GM18861 (cell line): ENCODE measurements at regions not wholly inside any gene's neighbourhood (a gene's known extent, or its start where the extent isn't known, plus 50 kb on each side); places are given as distances from the start of the nearest gene placed in this dataset.

ENCODE experiments used
- ATAC-seq: cut with Tn5 transposase; IDR thresholded peaks from one replicate; pipeline ENCODE4 v1.9.1; 2021; ENCODE audit not compliant: unreplicated experiment

DNA sequence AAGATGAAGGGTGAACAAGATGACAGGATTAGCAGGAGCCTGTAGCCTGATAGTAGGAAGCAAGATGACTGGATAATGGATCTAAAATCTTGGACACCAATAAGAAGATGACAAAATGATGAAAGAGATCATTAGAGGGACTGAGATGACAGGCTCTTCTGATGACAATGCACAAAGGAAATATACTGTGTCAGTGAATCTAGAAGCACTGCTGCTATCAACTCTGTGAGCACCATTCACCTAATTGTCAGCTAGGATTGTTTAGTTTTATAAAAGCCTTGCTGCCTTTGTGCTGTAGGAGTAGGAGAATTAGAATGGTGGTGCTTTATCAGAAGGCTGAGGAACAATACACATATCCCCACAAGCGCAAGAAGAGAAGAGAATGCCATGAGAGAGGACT is 1127.8 kb downstream of the DTWD2 start:
- ATAC-seq: no peak

DNA sequence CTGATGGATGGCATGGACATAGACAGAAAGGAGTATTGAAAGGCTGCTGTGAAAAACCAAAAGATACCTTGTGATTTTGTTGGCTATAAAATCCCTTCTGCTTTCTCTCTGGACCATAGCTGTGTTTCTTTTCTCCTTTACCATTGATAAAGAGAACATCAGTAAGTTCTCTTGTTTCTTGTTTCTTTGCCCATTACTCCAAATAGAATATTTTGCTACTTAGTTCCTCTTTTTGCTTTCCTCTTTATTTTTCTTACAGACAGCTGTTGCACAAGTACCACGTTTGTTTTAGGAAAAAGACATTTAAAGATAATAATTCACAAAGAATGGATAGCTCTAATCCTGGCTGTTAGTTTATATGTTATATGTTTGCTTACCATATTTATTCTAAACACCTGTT is 1129.2 kb downstream of the DTWD2 start:
- no peak for ATAC-seq

DNA sequence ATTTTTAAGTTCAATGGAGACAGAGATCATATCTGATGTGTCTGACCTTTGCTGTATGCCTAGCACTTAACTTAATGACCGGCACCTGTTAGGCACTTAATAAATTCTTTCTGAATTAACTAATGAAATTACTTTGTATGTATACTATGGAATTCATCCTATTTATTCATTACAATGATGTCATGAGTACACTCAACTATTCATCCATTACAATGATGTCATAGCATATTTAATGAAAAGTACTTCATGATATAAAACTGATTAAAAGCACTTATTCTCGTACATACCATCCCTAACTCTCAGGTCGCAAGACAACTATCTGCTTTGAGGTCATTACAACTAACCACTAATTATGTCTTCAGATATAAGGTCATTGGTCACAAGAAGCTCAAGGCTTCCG is 1131.6 kb downstream of the DTWD2 start:
- ATAC-seq: no peak

DNA sequence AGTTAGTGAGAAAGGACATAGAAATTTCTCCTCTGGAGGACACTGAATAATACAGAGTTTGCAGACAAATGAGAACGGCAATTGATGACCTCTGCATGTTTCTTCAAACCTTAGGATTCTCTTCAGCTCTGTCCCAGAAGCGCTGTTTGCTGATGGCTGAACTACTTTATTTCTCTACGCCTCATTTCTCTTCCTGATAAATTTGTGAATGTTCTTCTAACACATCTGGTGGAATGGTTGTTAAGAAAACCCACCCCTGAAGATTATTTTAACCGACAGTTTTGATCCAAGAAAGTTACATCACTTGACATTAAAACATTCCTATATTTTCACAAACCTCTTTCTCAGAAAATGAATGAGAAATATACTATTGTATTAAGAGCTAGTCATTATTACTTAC is 1150.6 kb downstream of the DTWD2 start:
- ATAC-seq: no peak

- ATAC-seq: no peak
Measured at GRCh38 chr5:117833691-117834090, 1154.7 kb downstream of the DTWD2 start.

- no peak for ATAC-seq
Measured at GRCh38 chr5:117829646-117830045, 1158.7 kb downstream of the DTWD2 start.

GRCh38 chr5:117813850-117814249 is 1174.5 kb downstream of the DTWD2 start:
- no peak for ATAC-seq

- no peak for ATAC-seq
Measured at GRCh38 chr5:117812861-117813260, 1175.5 kb downstream of the DTWD2 start.

DNA sequence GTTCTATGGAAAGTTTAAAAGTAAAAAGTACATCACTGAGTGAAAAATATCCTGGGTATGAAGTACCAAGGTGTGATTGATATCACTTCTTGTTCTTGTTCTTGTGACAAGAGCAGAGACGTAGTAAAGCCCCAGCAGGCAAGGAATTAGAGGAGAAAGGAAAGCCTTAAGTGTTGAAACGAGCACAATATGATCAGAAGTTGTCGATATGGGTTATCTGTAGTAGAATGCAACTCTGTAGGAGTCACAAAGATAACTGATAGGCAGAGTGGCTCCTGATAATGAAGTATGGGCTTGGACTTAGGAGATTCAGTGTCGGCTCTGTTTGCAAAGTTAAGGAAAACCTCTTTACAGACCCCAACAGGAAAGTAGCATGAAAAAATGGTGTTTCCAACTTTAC is 1179.1 kb downstream of the DTWD2 start:
- no peak for ATAC-seq

- no peak for ATAC-seq
Measured at GRCh38 chr5:117805058-117805457, 1183.3 kb downstream of the DTWD2 start.

DNA sequence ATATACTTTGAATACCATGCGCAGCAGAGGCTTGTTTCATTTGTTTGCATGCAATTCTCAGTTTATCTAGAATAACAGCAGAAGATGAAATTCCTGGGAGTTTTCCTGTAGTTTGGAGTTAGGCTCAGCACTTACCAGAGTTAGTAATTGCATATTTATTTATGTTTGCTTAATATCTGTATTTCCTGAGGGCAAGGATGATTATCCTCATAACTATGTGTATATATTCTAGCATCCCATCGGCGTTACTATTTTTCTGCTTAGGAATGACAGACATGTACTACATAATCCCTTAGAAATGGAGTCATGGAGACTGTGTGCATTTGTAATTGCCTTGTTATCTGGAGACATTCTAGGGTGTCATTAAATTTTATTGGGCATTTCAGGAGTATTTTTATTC is 1184.8 kb downstream of the DTWD2 start:
- no peak for ATAC-seq

DNA sequence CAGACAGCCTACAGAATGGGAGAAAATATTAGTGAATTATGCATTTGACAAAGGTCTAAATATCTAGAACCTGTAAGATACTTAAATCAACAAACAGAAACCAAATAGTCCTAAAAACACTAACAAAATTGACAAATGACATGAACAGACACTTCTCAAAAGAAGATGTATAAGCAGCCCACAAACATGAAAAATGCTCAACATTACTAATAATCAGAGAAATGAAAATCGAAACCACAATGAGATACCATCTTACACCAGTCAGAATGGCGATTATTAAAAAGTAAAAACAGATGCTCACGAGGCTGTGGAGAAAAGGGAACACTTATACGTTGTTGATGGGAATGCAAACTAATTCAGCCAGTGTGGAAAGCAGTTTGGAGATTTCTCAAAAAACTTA is 1186.8 kb downstream of the DTWD2 start:
- ATAC-seq: no peak

- no peak for ATAC-seq
Measured at GRCh38 chr5:117800261-117800660, 1188.1 kb downstream of the DTWD2 start.

DNA sequence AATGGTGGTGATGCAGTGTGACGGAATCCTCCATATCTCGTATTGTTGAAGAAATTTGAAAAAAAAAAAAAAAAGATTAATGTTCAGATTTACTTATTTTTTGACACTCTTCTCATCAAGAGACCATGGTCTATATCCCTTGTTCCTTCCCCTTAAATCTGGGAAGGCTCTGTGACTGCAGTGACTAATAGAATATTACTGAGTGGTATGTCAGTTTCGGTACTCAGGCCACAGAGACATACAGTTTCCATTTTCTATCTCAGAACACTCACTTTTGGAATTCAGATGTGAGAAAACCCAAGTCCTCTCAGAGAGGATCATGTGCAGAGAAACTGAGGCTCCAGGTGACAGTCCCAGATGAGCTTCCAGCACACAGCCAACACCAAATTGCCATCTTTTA is 1193.5 kb downstream of the DTWD2 start:
- ATAC-seq: no peak

GRCh38 chr5:117793963-117794362 is 1194.4 kb downstream of the DTWD2 start:
- no peak for ATAC-seq

DNA sequence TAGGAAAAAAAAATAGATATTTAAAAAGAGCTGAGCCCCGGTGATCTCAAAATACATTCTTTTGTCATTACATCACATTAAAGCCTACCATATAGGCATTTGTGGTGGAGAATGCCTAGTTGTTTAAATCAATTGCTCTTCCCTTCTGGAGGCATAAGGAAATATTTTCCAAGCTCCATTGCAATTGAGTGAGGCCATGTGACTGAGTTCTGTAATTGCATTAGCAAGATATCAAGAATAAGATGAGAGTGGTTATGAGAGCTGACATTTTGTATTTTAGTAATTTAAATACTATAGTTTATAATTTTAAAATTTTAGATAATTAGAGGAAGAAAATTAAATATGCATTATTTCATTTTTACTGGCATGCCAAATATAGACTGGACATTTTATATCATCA is 1195.9 kb downstream of the DTWD2 start:
- ATAC-seq: no peak

DNA sequence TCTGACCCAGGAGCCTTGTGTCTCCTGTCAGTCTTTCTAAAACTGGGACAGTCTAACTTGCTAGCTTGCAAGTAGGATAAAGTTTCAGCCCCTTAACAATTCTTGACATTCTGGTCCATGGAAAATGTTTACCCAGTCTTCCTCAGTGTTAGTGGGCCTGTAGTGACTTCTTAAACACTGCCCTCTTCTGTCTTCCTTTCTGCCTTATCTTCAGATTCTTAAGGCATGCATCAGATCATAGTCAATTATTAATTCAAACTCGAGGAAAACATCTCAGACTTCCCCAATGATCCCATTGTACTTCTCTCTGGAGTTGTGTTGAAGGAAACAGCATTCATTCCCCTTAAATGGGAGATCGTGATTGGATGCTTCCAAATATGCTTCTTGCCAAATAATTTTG is 1199.8 kb downstream of the DTWD2 start:
- ATAC-seq: no peak

GRCh38 chr5:117779171-117779570 is 1204.5 kb upstream of the SEMA6A start:
- ATAC-seq: no peak

DNA sequence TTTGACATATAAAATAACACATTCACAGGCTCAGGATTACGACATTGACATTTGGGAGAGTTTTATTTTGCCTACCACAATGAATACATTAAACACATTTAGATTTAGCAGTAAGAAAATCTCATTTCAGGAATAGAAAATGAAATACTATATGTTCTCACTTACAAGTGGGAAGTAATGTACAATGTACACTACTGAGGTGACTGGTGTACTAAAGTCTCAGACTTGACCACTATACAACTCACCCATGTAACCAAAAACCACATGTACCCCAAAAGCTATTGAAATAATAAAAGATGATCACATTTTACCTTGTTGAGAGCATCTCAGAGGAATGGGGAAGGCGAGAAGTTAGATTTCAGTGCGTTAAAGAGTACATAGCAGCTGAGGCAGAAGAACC is 1202.4 kb upstream of the SEMA6A start:
- no peak for ATAC-seq

DNA sequence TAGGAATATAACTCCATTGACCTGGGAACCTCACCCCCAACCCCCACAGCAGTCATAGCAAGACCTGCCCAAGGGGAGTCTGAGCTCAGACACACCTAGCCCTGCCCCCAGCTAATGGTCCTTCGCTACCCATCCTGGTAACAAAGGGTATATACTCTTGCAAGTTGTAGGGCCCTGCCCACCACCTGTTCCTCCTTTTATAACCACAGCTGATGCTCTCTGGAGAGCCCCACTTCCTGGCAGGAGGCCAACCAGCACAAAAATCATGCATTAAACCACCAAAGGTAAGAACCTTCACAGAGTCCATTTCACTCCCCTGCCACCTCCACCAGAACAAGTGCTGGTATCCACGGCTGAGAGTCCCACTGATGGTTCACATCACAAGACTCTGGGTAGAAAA is 1195.3 kb upstream of the SEMA6A start:
- no peak for ATAC-seq

DNA sequence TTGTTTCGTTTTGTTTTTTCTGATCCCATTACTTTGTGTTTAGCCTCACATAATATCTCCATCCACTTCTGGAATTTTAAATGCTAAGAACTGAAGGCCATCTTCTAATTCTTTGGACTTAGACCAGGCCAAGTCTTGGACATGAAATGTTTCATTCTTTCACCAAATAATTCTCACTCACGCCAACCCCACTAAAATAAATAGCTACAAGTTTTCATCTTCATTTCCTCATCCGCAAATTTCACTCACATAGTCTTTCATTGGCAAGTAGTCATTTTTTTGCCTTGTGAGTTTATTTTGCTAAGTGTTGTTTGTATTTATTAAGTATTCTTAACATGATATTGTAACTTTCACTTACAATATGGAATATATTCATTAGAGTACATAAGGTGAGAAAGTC is 1188.6 kb upstream of the SEMA6A start:
- no peak for ATAC-seq

DNA sequence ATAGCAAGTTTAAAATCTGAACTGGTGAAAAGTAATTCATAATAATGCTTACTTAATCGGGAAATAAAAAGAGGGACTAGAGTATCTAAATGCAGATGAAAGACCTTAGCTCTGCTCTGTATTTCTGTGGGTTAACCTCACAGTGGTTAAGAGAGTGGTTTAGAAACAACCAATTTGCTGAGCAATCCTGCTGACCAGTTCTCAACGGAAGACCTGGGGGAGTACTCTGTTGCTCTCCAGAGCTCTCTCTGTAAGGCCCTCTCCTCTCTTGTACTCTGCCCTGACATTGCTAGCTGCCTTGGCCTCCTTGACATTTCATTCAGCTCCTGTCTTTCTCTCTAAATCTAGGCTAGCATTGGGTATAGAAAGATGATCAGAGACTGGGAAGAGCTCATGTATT is 1186.6 kb upstream of the SEMA6A start:
- ATAC-seq: no peak

- ATAC-seq: no peak
Measured at GRCh38 chr5:117759849-117760499, 1185.4 kb upstream of the SEMA6A start.

DNA sequence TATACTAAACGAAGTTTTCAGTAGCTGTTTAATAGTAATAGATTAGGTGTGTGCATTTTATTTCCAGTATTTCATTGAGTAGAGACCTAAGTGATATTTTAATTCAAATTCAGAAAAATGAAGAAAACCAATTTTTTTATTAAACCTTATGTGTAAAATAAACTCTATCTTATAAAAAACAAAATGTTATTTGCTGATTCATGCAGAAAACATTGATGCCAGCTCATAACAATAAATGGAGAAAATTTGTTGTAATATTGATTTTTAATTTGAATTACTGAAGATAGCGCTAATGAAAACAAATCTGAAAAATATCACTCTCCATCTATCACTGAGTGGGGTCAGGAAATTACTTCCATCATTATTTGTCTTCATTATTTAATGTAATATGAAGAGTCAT is 1177.8 kb upstream of the SEMA6A start:
- ATAC-seq: no peak
